ENCODE measurements at regions not wholly inside any gene's neighbourhood (a gene's known extent, or its start where the extent isn't known, plus 50 kb on each side); places are given as distances from the start of the nearest gene placed in this dataset.

DNA sequence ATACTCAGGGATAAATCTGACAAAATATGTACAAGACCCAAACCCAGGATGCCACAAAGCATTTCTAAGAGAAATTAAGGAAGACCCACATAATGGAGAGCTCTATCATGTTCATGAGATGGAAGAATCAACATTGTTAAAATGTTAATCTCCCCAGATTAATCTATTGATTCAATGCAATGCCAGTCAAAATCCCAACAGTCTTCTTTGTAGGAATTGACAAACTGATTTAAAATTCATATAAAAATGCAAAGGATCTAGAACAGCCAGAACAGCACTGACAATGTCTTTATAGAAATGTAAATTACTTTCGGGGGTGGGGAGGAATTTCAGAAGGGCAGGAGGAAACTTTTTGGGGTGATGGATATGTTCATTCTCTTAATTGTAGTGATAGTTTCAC lies 281.6 kb upstream of the SEMA6A start:
- TF ChIP-seq, protein P1, sequence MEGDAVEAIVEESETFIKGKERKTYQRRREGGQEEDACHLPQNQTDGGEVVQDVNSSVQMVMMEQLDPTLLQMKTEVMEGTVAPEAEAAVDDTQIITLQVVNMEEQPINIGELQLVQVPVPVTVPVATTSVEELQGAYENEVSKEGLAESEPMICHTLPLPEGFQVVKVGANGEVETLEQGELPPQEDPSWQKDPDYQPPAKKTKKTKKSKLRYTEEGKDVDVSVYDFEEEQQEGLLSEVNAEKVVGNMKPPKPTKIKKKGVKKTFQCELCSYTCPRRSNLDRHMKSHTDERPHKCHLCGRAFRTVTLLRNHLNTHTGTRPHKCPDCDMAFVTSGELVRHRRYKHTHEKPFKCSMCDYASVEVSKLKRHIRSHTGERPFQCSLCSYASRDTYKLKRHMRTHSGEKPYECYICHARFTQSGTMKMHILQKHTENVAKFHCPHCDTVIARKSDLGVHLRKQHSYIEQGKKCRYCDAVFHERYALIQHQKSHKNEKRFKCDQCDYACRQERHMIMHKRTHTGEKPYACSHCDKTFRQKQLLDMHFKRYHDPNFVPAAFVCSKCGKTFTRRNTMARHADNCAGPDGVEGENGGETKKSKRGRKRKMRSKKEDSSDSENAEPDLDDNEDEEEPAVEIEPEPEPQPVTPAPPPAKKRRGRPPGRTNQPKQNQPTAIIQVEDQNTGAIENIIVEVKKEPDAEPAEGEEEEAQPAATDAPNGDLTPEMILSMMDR (IDR thresholded peaks at IDR 0.05; ENCODE audit: low read depth, low read length, missing control alignments): no peak
- H3K4me3 ChIP-seq (ENCODE audit: low read depth, low read length): no peak overlapping the region
- DNase-seq (ENCODE audit: low read depth): no peak
- in situ Hi-C loops (cut with HindIII; ENCODE audit: low sequenced_read_pairs): no loop called here

DNA sequence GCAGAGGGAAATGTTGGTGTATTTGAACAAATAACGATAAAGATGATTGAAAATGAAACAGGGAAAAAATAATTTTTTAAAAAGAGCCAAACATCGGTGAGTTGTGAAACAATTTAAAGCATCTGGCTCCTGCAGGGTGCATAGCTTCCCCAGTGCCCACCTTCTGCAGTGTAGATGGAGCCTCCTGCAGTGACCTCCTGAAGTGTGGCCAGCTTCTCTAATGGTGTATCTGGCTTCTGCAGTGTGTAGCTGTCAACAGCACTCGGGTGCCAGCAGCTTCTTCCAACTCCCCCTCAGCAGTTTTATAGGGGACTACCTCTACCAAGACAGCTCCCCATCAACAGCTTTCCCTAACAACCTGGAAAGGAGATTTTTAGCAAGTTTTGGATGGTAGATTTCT lies 279.4 kb upstream of the SEMA6A start:
- TF ChIP-seq, protein P1 (IDR thresholded peaks at IDR 0.05; ENCODE audit: low read depth, low read length, missing control alignments): no peak
- DNase-seq (ENCODE audit: low read depth): no peak
- H3K4me3 ChIP-seq (ENCODE audit: low read depth, low read length): no peak overlapping the region
- in situ Hi-C loops (cut with HindIII; ENCODE audit: low sequenced_read_pairs): no loop called here

DNA sequence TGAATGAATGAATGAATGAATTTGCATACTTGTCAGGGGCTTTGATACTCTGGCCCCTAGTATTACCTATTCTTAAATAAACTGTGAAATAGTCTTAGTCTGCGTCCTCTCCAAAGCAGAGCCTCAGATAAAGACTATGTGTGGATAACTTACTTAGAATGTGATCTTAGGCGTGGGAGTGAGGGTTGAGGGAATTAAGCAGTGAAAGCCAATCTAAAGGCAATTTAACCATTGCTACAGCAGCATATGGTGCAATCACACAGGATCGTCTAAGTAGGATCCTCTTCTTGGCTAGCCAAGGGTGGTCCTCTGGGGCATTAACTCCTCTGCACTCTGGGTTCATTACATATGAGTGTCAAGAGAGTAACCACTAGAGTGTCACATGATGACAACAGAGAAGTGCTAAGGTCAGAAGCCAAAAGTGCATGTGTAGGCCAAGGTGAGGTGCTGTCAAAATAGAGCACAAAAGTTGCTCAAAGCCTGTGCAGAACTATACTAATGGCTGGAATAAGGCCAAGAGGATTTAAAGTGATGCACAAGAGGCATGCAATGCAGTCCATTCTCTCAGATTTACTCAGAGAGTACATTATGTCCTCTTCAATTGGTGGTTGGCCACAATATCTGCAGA lies 274.4 kb upstream of the SEMA6A start:
- TF ChIP-seq, protein P1 (IDR thresholded peaks at IDR 0.05; ENCODE audit: low read depth, low read length, missing control alignments): no peak
- in situ Hi-C loops (cut with HindIII; ENCODE audit: low sequenced_read_pairs): no loop called here
- H3K4me3 ChIP-seq (ENCODE audit: low read depth, low read length): no peak overlapping the region
- DNase-seq (ENCODE audit: low read depth): no peak

DNA sequence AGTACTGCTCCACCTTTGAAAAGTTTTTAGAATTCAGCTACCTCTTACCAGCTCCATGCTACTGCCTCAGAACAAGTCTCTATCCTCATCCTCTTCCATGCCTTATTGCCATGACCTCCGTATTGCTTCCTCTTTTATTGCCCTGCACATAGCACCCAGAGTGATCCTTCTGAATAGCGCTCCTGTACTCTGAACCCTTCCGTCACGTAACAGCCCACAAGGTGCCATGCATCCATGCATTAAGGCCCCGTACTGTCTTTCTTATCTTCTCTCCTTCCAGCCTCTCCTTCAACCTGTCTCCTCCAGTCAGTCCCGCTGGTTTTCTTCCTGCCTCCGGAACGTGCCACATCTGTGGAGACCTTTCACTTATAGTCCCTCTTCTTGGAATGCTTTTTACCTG lies 273.3 kb upstream of the SEMA6A start:
- no peak overlapping the region for H3K4me3 ChIP-seq (ENCODE audit: low read depth, low read length)
- no peak for DNase-seq (ENCODE audit: low read depth)
- TF ChIP-seq, protein P1 (IDR thresholded peaks at IDR 0.05; ENCODE audit: low read depth, low read length, missing control alignments): no peak
- in situ Hi-C loops (cut with HindIII; ENCODE audit: low sequenced_read_pairs): no loop called here

DNA sequence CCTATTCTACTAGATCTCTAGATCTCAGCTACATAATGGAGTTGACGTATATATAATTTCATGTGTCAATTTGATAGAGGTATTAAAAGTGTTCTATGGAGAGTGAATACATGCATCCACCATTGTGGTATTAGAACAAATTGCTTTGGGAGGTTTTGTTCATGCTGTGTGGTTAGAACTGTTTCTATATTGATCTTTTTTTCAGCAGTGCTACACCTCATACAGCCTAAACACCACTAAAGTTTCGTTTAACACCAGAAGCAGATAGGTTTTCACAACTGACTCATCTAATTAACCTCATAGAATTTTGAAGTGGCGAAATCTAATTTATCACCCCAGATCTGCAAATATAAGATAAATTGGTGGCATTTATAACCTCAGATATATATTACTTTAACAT lies 269.4 kb upstream of the SEMA6A start:
- in situ Hi-C loops (cut with HindIII; ENCODE audit: low sequenced_read_pairs): no loop called here
- DNase-seq (ENCODE audit: low read depth): no peak
- H3K4me3 ChIP-seq (ENCODE audit: low read depth, low read length): no peak overlapping the region
- TF ChIP-seq, protein P1 (IDR thresholded peaks at IDR 0.05; ENCODE audit: low read depth, low read length, missing control alignments): no peak

GRCh38 chr5:116842514-116842961 lies 267.9 kb upstream of the SEMA6A start:
- in situ Hi-C loops (cut with HindIII; ENCODE audit: low sequenced_read_pairs): no loop called here
- no peak overlapping the region for H3K4me3 ChIP-seq (ENCODE audit: low read depth, low read length)
- TF ChIP-seq, protein P1 (IDR thresholded peaks at IDR 0.05; ENCODE audit: low read depth, low read length, missing control alignments): no peak
- DNase-seq (ENCODE audit: low read depth): no peak
